Vagina (tissue), 2 donors: ENCODE measurements at regions not wholly inside any gene's neighbourhood (a gene's known extent, or its start where the extent isn't known, plus 50 kb on each side); places are given as distances from the start of the nearest gene placed in this dataset.

Experiments used
- POLR2A ChIP-seq, 2 donors: fragments of 450-650 bp; IDR thresholded peaks; one replicate each; pipeline ENCODE4 v1.6.1; 2017; ENCODE audit warnings: antibody characterized with exemption in 2 of 2, mild to moderate bottlenecking in 2 of 2, moderate library complexity in 2 of 2
- TF ChIP-seq, protein P1 (sequence below), 3 experiments: fragments of 450-650 bp in 2 of 3; fragments of 200-600 bp in 1 of 3; sonication (generic) in 1 of 3; IDR thresholded peaks; one replicate each; pipeline ENCODE4 v1.5.1; 2017 to 2019; ENCODE audit warnings: antibody characterized with exemption in 3 of 3, mild to moderate bottlenecking in 2 of 3, moderate library complexity in 2 of 3

DNA sequence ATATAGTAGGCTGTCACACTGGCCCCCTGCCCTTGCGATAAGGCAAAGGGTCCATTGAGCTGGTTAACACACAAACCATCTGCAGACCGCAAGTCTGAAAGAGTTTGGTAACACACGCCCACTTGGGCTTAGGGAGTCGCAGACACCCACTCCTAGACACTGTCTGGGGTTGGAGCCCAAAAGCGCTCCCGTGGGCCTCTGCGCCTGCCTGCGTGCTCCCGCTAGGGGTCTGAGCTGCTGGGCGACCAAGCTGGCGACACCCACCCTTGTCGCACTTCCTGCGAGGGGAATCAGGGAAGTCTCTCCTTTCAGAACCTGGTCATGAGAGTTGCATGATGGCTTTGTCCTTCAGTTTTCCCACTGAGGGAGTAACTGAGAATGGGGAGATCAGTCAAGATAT, 653.0 kb downstream of the HTR1B start:
- TF ChIP-seq POLR2A (IDR thresholded peaks at IDR 0.05), result no peak
- TF ChIP-seq, protein P1, sequence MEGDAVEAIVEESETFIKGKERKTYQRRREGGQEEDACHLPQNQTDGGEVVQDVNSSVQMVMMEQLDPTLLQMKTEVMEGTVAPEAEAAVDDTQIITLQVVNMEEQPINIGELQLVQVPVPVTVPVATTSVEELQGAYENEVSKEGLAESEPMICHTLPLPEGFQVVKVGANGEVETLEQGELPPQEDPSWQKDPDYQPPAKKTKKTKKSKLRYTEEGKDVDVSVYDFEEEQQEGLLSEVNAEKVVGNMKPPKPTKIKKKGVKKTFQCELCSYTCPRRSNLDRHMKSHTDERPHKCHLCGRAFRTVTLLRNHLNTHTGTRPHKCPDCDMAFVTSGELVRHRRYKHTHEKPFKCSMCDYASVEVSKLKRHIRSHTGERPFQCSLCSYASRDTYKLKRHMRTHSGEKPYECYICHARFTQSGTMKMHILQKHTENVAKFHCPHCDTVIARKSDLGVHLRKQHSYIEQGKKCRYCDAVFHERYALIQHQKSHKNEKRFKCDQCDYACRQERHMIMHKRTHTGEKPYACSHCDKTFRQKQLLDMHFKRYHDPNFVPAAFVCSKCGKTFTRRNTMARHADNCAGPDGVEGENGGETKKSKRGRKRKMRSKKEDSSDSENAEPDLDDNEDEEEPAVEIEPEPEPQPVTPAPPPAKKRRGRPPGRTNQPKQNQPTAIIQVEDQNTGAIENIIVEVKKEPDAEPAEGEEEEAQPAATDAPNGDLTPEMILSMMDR (IDR thresholded peaks at IDR 0.05), result no peak
